H9 (cell line): ENCODE measurements at regions not wholly inside any gene's neighbourhood (a gene's known extent, or its start where the extent isn't known, plus 50 kb on each side); places are given as distances from the start of the nearest gene placed in this dataset.

Source experiments
- DNase-seq: peaks from one replicate; pipeline ENCODE4 v3.0.0-alpha.2; 2017
- H2AFZ ChIP-seq: one replicate; pipeline ENCODE4 v1.6.1; 2013; ENCODE audit warnings: mild to moderate bottlenecking, low read length, control low read depth, moderate library complexity
- H2AK5ac ChIP-seq: 2 replicates; pipeline ENCODE4 v1.6.1; 2013; ENCODE audit warnings: low read length, control low read depth, mixed read lengths; ENCODE audit not compliant: insufficient read length
- H2BK120ac ChIP-seq: one replicate; pipeline ENCODE4 v1.6.1; 2013; ENCODE audit warnings: low read depth, mild to moderate bottlenecking, low read length, control low read depth, inconsistent platforms; ENCODE audit not compliant: poor library complexity, severe bottlenecking
- H2BK12ac ChIP-seq: 2 replicates; pipeline ENCODE4 v1.6.1; 2013; ENCODE audit warnings: low read length, control low read depth, mixed read lengths, low read depth; ENCODE audit not compliant: insufficient read length
- H2BK15ac ChIP-seq: 2 replicates; pipeline ENCODE4 v1.6.1; 2013; ENCODE audit warnings: low read depth, low read length, control low read depth
- H2BK20ac ChIP-seq: one replicate; pipeline ENCODE4 v1.6.1; 2013; ENCODE audit warnings: low read depth, mild to moderate bottlenecking, low read length, control low read depth, inconsistent platforms; ENCODE audit not compliant: poor library complexity, severe bottlenecking
- H2BK5ac ChIP-seq: 2 replicates; pipeline ENCODE4 v1.6.1; 2013; ENCODE audit warnings: low read length, control low read depth, mixed read lengths; ENCODE audit not compliant: insufficient read length
- H3K14ac ChIP-seq: 2 replicates; pipeline ENCODE4 v1.6.1; 2013; ENCODE audit warnings: low read length, control low read depth; ENCODE audit not compliant: insufficient read depth
- H3K18ac ChIP-seq: 2 replicates; pipeline ENCODE4 v1.6.1; 2013; ENCODE audit warnings: low read depth, mild to moderate bottlenecking, mixed read lengths, low read length, control low read depth; ENCODE audit not compliant: insufficient read length
- H3K23ac ChIP-seq: 2 replicates; pipeline ENCODE4 v1.6.1; 2013; ENCODE audit warnings: low read length, control low read depth, mixed read lengths, low read depth; ENCODE audit not compliant: insufficient read length
- H3K23me2 ChIP-seq: 2 replicates; pipeline ENCODE4 v1.6.1; 2013; ENCODE audit warnings: low read depth, mild to moderate bottlenecking, mixed read lengths, low read length, control low read depth; ENCODE audit not compliant: insufficient read length, poor library complexity, severe bottlenecking
- H3K27ac ChIP-seq: 2 replicates; pipeline ENCODE4 v1.5.1; 2013; ENCODE audit warnings: low read length, control low read depth, mixed read lengths, low read depth; ENCODE audit not compliant: insufficient read length
- H3K27me3 ChIP-seq: 2 replicates; pipeline ENCODE4 v1.6.1; 2013; ENCODE audit warnings: low read length, control low read depth, inconsistent platforms; ENCODE audit not compliant: insufficient read depth
- H3K4ac ChIP-seq: 2 replicates; pipeline ENCODE4 v1.6.1; 2013; ENCODE audit warnings: low read depth, mild to moderate bottlenecking, control low read depth, inconsistent platforms, low read length, moderate library complexity
- H3K4me1 ChIP-seq: 2 replicates; pipeline ENCODE4 v1.6.1; 2013; ENCODE audit warnings: low read length, control low read depth, inconsistent platforms; ENCODE audit not compliant: insufficient read depth
- H3K4me2 ChIP-seq: 2 replicates; pipeline ENCODE4 v1.6.1; 2013; ENCODE audit warnings: low read length, control low read depth, mixed read lengths; ENCODE audit not compliant: insufficient read length, insufficient read depth
- H3K56ac ChIP-seq: 2 replicates; pipeline ENCODE4 v1.6.1; 2013; ENCODE audit warnings: low read depth, mild to moderate bottlenecking, mixed read lengths, low read length, control low read depth; ENCODE audit not compliant: insufficient read length
- H3K79me1 ChIP-seq: 2 replicates; pipeline ENCODE4 v1.6.1; 2013; ENCODE audit warnings: low read depth, mild to moderate bottlenecking, moderate library complexity, low read length, control low read depth, inconsistent platforms; ENCODE audit not compliant: insufficient read depth, poor library complexity, severe bottlenecking
- H3K79me2 ChIP-seq: 2 replicates; pipeline ENCODE4 v1.6.1; 2013; ENCODE audit warnings: low read length, control low read depth, inconsistent platforms; ENCODE audit not compliant: insufficient read depth
- H3K9ac ChIP-seq: 2 replicates; pipeline ENCODE4 v1.6.1; 2013; ENCODE audit warnings: low read length, control low read depth, mixed read lengths; ENCODE audit not compliant: insufficient read length; ENCODE audit errors: extremely low read depth
- H3K9me3 ChIP-seq: one replicate; pipeline ENCODE4 v1.6.1; 2013; ENCODE audit warnings: low read depth, low read length, inconsistent platforms; ENCODE audit not compliant: control insufficient read depth
- H3T11ph ChIP-seq: one replicate; pipeline ENCODE4 v1.6.1; 2013; ENCODE audit warnings: mild to moderate bottlenecking, low read length, control low read depth, inconsistent platforms
- H4K20me1 ChIP-seq: one replicate; pipeline ENCODE4 v1.6.1; 2013; ENCODE audit not compliant: control insufficient read depth, insufficient read length, insufficient read depth
- H4K5ac ChIP-seq: 2 replicates; pipeline ENCODE4 v1.6.1; 2013; ENCODE audit warnings: low read depth, mild to moderate bottlenecking, mixed read lengths, low read length, control low read depth; ENCODE audit not compliant: insufficient read length
- H4K8ac ChIP-seq: replicated peaks from 2 replicates; pipeline ENCODE4 v1.6.1; 2013; ENCODE audit warnings: low read length, control low read depth, mixed read lengths, low read depth; ENCODE audit not compliant: insufficient read length
- H4K91ac ChIP-seq: 2 replicates; pipeline ENCODE4 v1.6.1; 2013; ENCODE audit warnings: low read depth, mild to moderate bottlenecking, moderate library complexity, mixed read lengths, low read length, control low read depth; ENCODE audit not compliant: insufficient read length
- H3K27ac Mint-ChIP-seq, 3 experiments: 2 replicates in 2 of 3; 3 replicates in 1 of 3; pipeline ENCODE4 v1.8.0; 2020 to 2021; ENCODE audit warnings: mixed read lengths in 3 of 3, mild to moderate bottlenecking in 1 of 3, moderate library complexity in 1 of 3
- H3K27me3 Mint-ChIP-seq: 2 replicates; pipeline ENCODE4 v1.8.0; 2021; ENCODE audit warnings: low read depth, mild to moderate bottlenecking, moderate library complexity, mixed read lengths
- H3K36me3 Mint-ChIP-seq, 3 experiments: 2 replicates in 2 of 3; 3 replicates in 1 of 3; pipeline ENCODE4 v1.8.0; 2020 to 2021; ENCODE audit warnings: low read depth in 3 of 3, mixed read lengths in 3 of 3; ENCODE audit not compliant: insufficient read depth in 1 of 3
- H3K4me1 Mint-ChIP-seq, 2 experiments: 2 replicates each; pipeline ENCODE4 v1.8.0; 2020; ENCODE audit warnings: mixed read lengths in 2 of 2
- H3K4me3 Mint-ChIP-seq, 2 experiments: 2 replicates in 1 of 2; 3 replicates in 1 of 2; pipeline ENCODE4 v1.8.0; 2020 to 2021; ENCODE audit warnings: mild to moderate bottlenecking in 2 of 2, mixed read lengths in 2 of 2, moderate library complexity in 1 of 2
- H3K9me3 Mint-ChIP-seq, 2 experiments: 2 replicates in 1 of 2; 3 replicates in 1 of 2; pipeline ENCODE4 v1.8.0; 2020; ENCODE audit warnings: mild to moderate bottlenecking in 2 of 2, mixed read lengths in 2 of 2, moderate library complexity in 1 of 2
- CTCF ChIP-seq: fragments of 200-600 bp; sonication (generic); conservative IDR thresholded peaks from 3 replicates; pipeline ENCODE4 v1.8.0; 2021; ENCODE audit warnings: antibody characterized with exemption, mild to moderate bottlenecking
- WGBS: extraction: QIAGEN DNeasy Blood & Tissue Kit; methylation state at CpG from one replicate; pipeline ENCODE4 v1.1.7; 2013; ENCODE audit warnings: missing lambda C conversion rate, low lambda C conversion rate, mixed read lengths; ENCODE audit not compliant: insufficient read length; ENCODE audit errors: extremely low coverage; 5-methylcytosine and 5-hydroxymethylcytosine counted together

DNA sequence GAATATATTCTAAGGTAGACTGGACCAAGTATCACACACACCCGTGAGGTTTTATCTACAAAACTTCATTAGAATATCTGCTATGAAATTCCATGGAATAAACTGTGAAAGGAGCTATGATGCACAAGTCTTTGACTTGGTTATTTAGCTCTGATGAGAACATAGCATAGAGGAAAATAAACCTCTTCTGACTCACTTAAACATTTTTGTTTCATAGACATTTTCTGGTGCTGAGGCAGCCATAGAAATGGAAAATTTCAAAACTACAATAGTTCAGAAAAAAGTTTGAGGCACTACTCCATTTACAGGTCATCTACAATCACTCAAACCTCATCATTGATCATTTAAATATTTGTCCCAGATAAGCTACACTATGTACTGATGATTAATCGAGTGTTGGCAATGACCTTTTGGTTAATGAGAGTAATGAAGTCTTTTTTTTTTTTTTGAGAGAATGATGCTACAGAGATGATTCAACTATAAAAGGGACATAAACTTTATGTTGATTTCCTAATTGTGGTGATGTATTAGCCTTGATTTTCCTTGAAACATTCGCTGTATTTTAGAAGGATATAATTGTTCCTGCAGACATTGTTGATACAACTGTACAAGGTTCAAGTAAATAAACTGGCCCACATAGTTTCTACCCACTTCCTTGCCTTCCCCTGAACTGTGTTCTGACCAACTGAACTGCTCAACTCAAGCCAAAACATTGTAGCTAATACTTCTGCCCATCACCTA, 77.5 kb downstream of the AREG start:
- TF ChIP-seq CTCF, result no peak
- Mint-ChIP-seq H3K9me3 (no peaks in the 10 kb centered on the region), H3K27me3 (no peaks in the 10 kb centered on the region), H3K4me1 (no peaks in the 10 kb centered on the region), H3K27ac (no peak overlapping the region), H3K4me3 (no peak overlapping the region), H3K36me3 (no peaks in the 10 kb centered on the region)
- no peak overlapping the region for H3T11ph ChIP-seq
- no peak overlapping the region for H4K5ac ChIP-seq
- H3K9me3 ChIP-seq, result no peaks in the 10 kb centered on the region
- no peaks in the 10 kb centered on the region for H3K79me1 ChIP-seq
- H3K4ac ChIP-seq, result no peak overlapping the region
- no peak overlapping the region for H3K9ac ChIP-seq
- H3K23me2 ChIP-seq, result no peaks in the 10 kb centered on the region
- H2AK5ac ChIP-seq, result no peak overlapping the region
- H3K4me2 ChIP-seq, result no peak overlapping the region
- no peak overlapping the region for H2BK15ac ChIP-seq
- H3K4me1 ChIP-seq, result no peaks in the 10 kb centered on the region
- H2AFZ ChIP-seq, result no peak overlapping the region
- no peak overlapping the region for H3K23ac ChIP-seq
- DNase-seq, result no peak
- H3K18ac ChIP-seq, result no peak overlapping the region
- WGBS, result no CpG with 5 or more reads among the region's 3 CpGs
- no peak overlapping the region for H3K14ac ChIP-seq
- H3K79me2 ChIP-seq, result no peaks in the 10 kb centered on the region
- H2BK12ac ChIP-seq, result no peak overlapping the region
- H3K27me3 ChIP-seq, result no peaks in the 10 kb centered on the region
- H2BK120ac ChIP-seq, result no peak overlapping the region
- no peak overlapping the region for H3K27ac ChIP-seq
- H3K56ac ChIP-seq, result no peak overlapping the region
- H4K8ac ChIP-seq, result no peak overlapping the region
- no peaks in the 10 kb centered on the region for H4K20me1 ChIP-seq
- H4K91ac ChIP-seq, result no peak overlapping the region
- H2BK5ac ChIP-seq, result no peak overlapping the region
- no peak overlapping the region for H2BK20ac ChIP-seq
